NCI-H2196 (cell line): ENCODE measurements at regions not wholly inside any gene's neighbourhood (a gene's known extent, or its start where the extent isn't known, plus 50 kb on each side); places are given as distances from the start of the nearest gene placed in this dataset.
"Not testable (repeated sequence)": the region's sequence is repeated elsewhere in the genome, so short reads cannot be mapped to it uniquely, and the experiment has no call there.

Experiments used
- DNase-seq: peaks from one replicate; lab custom pipeline; 2025; ENCODE audit not compliant: unreplicated experiment; lab: John Stamatoyannopoulos, UW

DNA sequence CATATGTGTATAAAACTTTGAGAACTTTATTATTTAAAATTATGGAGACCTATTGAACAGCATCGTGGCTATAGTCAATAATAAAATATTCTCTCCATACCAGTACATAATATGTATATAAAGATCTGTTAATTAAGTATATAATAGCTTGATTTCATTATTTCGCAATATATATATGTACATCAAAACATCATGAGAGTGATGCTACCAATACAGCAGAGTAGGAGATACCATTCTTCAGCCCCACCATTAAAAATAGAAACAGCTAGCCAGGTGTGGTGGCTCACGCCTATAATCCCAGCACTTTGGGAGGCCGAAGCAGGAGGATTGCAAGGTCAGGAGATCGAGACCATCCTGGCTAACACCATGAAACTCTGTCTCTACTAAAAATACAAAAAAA, 1755.3 kb upstream of the SPRY2 start:
- DNase-seq = no peak

DNA sequence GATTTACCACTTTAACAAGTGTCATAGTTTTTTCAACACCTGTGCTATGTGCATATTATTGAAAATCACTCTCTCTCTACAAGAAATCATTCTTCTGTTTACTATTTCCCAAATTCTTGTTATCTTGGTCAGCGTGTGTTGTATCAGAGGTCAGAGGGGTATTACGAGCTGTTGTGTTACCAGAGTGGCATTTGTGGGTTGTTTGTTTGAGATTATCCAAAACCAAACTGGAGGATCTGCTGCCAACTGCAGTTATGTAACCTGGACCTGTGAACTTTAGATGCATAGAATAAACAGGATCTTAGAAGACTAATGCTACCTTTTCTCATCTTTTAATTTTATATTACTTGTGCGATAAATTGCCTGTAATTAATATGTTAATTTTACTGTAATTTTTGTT, 1751.4 kb upstream of the SPRY2 start:
- DNase-seq = no peak

DNA sequence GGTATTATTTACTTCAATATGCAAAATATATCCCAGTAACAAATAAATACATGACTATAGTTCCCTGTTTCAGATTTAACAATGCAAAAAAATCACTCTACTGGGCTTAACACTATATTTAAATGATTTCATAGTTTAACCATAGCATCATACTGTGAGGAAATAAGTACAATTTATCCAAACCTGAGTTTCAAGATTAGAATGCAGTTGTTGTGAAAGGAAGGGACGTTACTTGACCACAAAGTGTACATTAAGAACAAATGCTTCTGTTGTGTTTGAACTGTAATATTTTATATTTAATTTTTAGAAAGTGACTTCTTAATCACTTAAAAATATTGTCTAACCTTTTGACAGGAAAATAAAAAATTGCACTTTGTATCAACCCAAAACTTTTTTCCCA, 1747.9 kb upstream of the SPRY2 start:
- no peak for DNase-seq

DNA sequence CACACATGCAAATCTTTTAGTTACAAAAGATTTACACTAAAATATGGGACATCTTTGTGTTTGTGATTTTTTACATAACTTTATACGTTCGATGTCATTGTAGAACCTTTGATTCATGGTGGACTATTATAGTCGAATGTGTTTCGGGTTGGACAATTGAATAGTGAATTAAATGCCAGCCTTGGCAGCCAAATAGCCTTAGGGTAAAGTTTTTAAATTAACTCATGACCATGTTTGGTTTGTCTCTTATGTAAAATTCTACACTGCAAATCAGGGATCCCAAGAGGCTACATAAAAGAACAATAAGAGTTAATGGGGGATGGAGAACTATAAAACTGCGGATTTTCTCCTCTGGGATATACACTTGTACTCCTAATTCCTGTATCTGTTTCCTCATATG, 1735.6 kb upstream of the SPRY2 start:
- DNase-seq = no peak

DNA sequence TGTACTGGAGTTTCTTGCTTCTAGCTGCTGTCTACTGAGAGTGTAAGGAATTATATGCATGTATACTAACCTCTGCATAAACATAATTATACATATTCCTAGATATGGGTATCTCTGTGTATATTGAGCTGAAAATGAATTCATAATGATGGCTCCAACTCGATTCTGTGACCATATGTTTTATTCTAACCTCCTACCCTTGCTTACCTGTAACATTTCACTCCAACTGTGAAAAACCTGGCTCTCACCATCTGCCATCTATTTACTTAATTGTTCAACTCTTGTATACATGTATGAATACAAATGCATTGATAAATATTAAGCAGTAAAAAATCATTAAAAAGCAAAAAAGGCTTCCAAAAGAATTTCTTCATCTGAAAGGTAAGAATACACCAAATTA, 1729.5 kb upstream of the SPRY2 start:
- DNase-seq = no peak

DNA sequence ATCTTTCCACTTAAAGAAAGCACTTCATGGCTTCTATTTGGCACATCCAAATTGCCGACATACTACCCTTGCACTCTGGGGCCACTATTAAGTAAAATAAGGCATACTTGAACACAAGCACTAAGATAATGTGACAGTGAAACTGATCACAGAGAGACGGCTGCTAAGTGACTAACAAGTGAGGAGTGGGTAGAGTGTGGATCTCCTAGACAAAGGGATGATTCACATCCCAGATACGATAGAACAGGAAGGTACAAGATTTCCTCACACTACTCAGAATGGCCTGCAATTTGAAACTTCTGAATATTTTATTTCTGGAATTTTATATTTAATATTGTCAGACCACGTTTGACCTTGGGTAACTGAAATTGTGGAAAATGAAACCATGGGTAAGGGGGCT, 1721.8 kb upstream of the SPRY2 start:
- no peak for DNase-seq

DNA sequence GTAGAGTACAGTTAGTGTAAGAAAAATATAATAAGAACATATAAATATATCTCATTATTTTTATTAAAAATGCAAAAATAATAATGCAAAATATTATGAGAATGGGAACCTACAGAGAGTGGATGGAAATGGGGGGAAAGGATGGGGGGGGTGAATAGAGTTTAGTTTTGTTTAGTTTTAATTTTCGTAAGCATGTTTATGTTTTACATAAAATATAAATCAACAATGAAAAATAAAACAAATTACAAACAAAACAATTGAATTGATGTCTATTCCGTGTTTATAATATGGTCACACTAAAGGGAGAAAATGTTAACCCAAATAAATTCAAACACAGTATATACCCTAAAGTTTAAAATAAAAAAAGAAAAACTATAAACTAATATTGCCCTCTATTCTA, 1717.4 kb upstream of the SPRY2 start:
- DNase-seq = no peak

DNA sequence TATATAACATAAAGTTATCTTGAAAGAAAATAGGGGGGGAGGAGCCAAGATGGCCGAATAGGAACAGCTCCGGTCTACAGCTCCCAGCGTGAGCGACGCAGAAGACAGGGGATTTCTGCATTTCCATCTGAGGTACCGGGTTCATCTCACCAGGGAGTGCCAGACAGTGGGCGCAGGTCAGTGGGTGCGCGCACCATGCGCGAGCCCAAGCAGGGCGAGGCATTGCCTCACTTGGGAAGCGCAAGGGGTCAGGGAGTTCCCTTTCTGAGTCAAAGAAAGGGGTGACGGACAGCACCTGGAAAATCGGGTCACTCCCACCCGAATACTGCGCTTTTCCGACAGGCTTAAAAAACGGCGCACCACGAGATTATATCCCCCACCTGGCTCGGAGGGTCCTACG, 1704.4 kb upstream of the SPRY2 start:
- not testable (repeated sequence) for DNase-seq

DNA sequence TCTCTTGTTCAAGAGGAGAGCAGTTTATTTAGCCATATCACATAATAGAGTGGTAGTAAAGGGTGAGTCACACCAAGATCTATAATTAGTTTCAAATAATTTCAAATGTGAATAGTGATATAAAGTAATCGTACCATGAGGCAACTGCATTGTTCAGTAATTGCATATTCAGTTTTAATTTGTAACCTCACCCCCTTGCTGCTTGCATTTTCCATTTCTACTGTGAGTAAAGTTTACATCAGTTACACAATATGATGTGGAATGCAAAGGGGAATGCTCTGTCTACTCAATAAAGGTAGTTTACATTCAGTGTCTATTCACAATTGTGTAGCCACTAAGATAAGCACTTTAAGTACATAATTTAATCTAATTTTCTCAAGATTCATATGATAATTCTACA, 1695.7 kb upstream of the SPRY2 start:
- no peak for DNase-seq

DNA sequence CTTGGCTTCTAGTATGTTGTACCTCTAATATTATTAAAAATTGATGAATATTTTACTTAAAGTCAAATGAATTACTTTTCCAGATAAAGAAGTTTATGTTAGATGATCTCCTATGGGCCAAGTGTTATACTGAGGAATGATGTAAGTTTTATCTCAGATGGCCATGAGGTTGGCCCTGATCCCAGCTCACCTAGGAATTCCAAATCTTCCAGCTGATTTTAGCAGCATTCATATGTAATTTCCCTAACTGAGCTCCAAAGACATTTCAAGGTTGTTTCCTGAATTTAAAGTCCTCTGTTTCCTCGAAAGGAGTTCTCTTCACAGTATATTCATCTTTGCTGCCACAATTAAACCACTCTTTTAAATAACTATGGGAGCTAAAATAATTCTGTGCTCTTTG, 1670.4 kb upstream of the SPRY2 start:
- no peak for DNase-seq

DNA sequence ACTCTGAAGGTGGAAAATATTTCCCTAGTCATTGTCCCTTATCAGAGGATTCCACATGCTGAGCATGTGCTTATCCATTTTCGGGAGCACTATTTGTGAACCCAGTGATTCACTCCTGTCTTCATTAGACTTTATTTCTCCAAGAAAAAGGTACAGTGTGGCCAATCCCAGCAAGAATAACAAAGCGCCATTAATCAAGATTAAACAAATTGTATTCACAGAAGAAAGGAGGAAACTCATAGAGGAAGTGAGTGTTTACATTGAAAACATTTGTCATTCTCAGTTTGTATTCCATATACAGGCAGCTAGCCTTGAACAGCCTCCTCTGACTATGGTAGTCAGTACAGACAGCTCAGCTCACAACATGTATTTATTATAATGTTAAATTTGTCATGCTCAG, 1669.9 kb upstream of the SPRY2 start:
- no peak for DNase-seq

DNA sequence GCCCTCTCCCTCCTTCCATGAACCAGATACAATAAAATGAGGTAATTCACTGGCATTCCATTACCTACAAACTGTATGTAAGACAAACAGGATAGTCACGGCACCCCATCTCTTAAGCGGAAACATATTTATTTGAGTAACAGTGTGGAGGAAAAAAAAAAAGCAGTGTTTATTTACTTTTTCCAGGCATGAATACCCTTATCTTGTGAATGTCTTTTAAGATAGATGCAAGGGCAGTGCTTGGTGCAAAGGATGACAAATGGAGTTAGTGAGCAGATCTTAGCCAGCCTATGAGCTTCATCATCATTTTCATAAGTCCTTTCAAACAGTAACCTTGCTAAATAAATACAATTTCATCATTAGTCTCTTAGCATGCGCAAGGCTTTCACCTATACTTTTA, 1661.8 kb upstream of the SPRY2 start:
- no peak for DNase-seq

DNA sequence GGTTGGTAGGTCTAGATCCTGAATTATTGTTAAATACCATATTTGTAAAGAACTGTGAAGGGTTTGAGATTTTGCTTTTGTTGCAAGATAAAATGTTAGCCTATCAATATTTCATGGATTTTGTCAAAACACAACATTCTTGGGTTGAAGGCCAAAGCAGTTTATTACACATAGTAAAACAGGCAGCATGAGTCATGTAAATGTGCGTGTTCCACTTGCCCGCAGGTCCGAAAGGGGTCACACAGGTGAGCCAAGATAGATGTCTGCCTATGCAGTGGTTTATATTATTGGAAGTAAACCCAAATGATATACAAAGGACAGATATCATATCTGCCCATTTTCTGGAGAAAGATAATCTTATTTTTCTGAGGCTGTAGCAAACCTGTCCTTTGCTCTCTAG, 1654.4 kb upstream of the SPRY2 start:
- no peak for DNase-seq

DNA sequence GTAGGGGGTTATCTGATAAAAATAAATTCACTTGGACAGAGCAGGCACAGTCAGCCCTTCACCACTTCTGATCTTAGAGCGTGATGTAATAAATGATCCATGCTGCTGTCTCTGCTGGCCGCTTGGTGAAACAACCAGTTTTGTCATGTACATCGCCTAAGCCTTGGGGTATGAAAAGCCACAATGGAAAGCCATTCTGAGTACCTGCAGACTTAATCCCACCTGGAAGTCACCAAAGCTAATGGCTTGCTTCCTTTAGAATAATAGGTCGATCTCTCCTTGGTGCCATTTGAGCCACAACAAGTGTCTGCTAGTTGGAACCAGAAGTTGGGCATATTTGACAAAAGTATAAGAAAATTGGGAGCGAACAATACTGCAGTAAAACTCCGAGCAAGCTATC, 1649.7 kb upstream of the SPRY2 start:
- no peak for DNase-seq

DNA sequence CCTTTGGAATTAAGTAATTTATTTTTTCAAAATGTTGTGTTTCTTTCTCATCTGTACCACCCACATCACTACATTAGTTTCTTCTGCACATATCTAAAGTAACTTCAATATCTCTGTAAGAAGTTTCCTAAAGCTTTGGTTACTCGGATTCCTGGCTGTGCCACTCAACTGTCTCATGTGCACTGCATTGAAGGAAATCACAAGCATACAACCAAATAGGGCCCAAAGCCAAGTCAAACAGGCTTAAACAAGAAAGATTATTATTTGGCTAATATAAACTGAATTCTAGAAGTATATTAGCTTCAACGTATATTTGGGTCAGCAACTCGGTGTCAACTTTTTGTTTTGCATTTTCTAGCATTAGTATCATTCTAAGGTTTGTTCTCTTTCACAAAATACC, 1647.6 kb upstream of the SPRY2 start:
- DNase-seq = no peak

DNA sequence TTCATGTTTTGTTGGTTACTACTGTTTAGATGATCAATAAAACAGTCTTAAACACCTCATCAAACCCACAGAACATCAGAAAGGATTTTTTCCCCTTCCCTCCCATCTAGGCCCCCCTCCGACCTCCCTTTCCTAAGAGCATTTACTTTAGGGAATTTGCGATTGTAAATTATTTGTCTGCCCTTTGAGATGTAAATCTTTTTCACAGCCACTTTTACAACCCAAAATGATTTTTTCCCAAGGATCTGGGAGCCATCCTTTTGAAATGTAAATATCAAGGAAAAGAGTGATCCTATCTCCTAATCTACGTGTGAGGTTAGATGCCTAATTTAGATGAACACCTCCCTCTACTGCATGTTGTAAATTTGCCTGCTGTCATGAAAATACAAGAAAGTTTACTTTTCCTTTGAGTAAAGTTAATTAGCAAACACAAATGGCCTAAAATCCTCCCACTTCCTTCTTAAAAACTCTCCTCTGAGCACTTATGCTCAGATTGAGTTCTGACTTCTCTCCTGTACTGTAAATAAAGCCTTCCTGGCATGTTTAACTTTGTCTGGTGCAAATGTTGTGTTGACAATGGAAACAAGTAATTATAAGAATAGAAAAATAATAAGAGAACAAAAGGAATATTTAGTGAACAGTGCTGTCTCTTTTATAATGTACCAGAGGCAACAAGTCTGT, 1646.9 kb upstream of the SPRY2 start:
- no peak for DNase-seq

DNA sequence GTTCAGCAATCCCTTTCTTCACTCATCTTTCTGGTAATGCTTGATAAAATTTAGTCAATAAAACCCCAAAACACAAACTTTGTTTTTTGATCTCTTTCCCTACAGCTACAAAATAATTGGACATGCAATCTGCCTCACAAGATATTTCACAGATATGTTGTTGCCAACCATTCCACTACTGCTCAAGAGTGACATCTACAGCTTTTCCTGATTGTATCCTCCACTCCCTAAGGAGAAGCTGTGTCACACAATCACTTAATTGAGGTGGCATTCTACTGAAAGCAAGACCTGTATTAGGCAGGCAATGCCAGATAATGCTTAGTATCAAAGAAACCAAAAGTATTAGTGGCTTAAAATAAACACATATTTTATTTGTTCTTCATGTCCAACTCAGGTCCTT, 1646.2 kb upstream of the SPRY2 start:
- no peak for DNase-seq

DNA sequence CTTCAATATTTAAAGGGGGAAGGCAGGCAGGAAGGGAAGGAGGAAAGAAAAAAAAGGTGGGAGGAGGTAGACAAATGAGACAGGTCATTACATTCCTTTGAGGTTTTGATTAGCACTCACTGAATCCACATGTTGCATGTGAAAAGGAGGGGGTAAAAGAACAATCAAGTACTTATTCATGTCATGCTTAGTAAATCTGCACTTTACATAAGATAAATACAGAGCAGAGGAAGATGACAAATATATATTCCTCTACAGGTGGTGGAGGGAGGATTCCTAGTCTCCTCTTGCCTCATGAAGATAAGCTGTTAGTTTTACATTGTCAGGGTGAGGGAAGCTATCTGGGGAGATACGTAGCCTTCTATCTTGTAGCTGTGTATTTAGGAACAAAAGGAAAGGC, 1645.4 kb upstream of the SPRY2 start:
- no peak for DNase-seq

DNA sequence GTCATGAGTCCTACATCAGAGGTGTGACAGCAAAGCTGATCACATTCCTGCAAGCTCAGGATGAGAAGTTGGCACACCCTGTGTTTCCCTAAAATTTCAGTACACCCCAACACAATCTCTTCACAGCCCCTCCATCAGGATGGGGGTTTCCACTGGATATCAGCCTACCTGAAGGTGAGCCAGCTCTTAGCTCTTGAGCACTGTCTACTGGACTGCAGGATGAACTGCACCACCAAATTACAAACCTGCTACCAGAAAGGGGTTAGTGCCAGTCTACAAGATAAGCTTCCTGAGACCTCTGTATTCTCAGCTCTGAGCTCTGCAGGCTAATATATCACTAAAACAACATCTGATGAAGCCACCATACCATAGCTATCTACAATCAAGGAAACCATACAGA, 1616.2 kb upstream of the SPRY2 start:
- DNase-seq = no peak

DNA sequence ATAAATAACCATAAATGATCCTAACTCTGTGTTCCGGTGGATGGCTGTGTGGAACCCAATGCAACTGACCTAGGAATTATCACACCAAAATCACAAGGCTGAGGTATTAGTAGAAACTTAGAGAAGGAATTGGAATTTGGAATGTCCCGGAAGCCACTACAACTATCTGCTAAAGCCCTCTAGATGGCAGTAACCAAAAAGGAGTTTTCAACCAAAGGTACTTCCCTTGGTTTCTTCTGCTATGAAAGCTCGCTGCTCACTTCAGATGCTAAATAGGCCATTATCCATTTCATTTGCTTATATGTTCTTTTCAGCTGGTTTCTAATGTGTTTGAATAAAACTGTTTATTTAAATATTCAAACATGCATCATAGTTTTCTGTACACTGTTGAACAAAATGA, 1589.1 kb upstream of the SPRY2 start:
- no peak for DNase-seq

DNA sequence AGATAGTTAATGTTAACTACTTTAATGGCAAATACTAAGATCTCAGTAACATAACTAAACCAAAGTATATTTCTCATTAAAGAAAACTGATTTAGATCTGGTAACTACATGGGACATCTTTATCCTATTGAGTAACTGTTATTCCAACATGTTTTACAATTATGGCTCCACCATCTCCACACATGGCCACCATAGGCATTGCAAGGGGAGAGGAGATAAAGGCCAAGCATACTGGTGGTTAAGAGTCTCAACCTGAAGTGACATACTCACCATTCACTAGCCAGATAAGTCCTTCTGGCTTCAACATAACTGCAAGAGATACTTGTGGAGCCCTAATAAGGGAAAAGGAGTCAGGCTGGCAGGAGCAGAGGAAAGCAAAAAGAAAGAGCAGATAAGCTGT, 1586.4 kb upstream of the SPRY2 start:
- no peak for DNase-seq

DNA sequence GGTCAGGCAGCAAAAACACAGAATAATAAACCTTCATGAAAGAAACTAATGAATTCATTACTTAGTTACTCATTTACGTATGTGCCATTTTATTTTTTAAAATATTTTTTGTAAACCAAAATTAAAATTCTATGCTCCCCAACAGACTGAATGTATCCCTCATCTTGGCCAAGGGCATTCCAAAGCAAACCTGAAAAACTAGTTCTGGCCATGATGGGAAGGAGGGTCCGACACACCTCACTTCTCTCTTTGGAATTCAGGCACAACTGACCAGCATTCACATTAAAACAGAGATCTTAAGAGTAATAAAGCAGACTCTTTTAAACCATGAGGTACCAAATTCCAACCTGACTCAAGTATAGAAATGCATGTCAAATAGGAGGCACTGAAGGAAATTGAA, 1576.9 kb upstream of the SPRY2 start:
- no peak for DNase-seq

DNA sequence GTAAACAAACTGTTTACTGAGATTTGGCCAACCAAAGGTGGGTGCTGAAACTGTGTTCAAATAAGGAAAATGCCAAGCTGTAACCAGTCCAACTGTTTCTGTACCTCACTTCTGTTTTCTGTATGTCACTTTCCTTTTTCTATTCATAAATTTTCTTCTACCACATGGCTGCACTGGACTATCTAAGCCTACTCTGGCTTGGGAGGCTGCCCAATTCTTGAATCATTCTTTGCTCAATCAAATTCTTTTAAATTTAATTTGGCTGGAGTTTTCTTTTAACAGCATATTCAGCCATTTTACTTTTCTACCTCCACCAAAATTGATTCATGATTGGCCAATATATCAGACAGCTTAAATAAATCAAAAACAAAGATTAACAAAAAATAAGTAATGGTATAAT, 1575.5 kb upstream of the SPRY2 start:
- no peak for DNase-seq
